Bronchial epithelial cell (primary cell): ENCODE measurements at regions not wholly inside any gene's neighbourhood (a gene's known extent, or its start where the extent isn't known, plus 50 kb on each side); places are given as distances from the start of the nearest gene placed in this dataset.

ENCODE experiments used
- DNase-seq: peaks from one replicate; pipeline ENCODE4 v3.0.0-alpha.2; 2010; ENCODE audit warnings: low read depth
- FAIRE-seq: peaks from 2 replicates; lab custom pipeline; 2011; peaks lifted over from hg19 to GRCh38; lab: Jason Lieb, UNC
- H3K27me3 ChIP-seq: 2 replicates; pipeline ENCODE4 v1.5.1; 2011; ENCODE audit warnings: low read length; ENCODE audit not compliant: control insufficient read depth, insufficient read depth
- H3K36me3 ChIP-seq: 2 replicates; pipeline ENCODE4 v1.5.1; 2011; ENCODE audit warnings: low read length; ENCODE audit not compliant: control insufficient read depth, insufficient read depth
- H3K4me3 ChIP-seq: 2 replicates; pipeline ENCODE4 v1.5.1; 2011; ENCODE audit warnings: mild to moderate bottlenecking, low read depth, low read length, control low read depth
- TF ChIP-seq, protein P1 (sequence below): IDR thresholded peaks from 2 replicates; pipeline ENCODE4 v1.5.1; 2011; ENCODE audit warnings: mild to moderate bottlenecking, moderate library complexity, low read length, control low read depth, inconsistent platforms; ENCODE audit not compliant: insufficient read depth, severe bottlenecking

DNA sequence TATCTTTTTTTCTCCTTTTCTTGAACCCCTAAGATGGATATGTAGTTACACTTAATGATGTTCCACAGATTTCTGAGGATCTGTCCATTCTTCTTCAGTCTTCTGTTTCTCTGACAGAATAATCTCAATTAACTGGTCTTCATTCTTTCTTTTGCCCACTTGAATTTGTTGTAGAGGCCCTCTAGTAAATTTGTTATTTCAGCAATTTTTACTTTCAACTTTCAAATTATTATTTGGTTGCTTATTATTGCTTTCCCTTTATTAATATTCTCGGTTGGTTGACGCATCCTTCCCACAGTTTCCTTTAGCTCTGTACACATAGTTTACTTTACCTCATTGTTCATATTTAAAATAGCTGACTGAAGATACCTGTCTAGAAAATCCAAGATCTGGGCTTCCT, 1013.7 kb upstream of the CNTN5 start:
- DNase-seq: no peak
- H3K4me3 ChIP-seq: no peak overlapping the region
- no peaks in the 10 kb centered on the region for H3K27me3 ChIP-seq
- H3K36me3 ChIP-seq: no peaks in the 10 kb centered on the region
- TF ChIP-seq, protein P1, sequence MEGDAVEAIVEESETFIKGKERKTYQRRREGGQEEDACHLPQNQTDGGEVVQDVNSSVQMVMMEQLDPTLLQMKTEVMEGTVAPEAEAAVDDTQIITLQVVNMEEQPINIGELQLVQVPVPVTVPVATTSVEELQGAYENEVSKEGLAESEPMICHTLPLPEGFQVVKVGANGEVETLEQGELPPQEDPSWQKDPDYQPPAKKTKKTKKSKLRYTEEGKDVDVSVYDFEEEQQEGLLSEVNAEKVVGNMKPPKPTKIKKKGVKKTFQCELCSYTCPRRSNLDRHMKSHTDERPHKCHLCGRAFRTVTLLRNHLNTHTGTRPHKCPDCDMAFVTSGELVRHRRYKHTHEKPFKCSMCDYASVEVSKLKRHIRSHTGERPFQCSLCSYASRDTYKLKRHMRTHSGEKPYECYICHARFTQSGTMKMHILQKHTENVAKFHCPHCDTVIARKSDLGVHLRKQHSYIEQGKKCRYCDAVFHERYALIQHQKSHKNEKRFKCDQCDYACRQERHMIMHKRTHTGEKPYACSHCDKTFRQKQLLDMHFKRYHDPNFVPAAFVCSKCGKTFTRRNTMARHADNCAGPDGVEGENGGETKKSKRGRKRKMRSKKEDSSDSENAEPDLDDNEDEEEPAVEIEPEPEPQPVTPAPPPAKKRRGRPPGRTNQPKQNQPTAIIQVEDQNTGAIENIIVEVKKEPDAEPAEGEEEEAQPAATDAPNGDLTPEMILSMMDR: no peak
- FAIRE-seq: no peak

DNA sequence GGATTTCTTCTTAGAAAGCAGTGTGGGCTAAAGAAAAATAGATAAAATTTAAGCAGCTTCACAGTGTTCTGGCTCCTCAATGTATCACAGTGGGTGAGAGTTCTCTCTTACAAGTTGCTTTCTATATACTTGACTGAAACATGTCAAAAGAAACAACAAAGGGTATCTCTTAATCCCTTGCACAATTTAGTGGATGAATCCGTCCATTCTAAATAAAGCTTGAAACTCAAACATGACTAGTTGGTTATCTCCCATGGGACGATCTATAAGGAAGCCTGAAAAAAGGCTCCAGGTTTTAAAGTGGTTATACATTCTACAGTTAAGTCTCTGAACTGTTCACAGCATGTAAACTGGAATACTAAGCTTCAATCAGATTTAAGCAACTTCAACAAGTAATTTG, 993.1 kb upstream of the CNTN5 start:
- no peak for DNase-seq
- no peak for FAIRE-seq
- H3K27me3 ChIP-seq: no peaks in the 10 kb centered on the region
- no peaks in the 10 kb centered on the region for H3K36me3 ChIP-seq
- TF ChIP-seq, protein P1: no peak
- H3K4me3 ChIP-seq: no peak overlapping the region

DNA sequence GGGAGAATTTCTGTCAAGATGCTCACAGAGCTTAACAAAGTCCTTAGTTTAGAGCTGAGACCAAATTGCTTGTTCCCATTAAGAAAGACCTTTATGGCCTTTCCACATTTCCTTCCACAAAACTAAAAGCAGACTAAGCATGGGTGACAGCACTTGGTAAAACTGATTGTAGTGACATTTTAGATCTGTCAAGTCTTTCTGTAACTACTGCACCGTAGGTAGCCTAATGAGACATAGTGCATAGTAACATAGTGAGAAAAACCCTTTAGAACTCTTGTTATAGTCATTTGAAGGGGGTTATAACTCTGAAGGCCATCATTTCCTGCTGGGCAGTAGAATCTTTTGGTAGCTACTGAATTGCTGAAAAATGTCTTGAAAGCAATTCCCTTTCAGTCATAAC, 990.9 kb upstream of the CNTN5 start:
- Histone ChIP-seq H3K36me3 (no peaks in the 10 kb centered on the region), H3K27me3 (no peaks in the 10 kb centered on the region), H3K4me3 (no peak overlapping the region)
- no peak for FAIRE-seq
- TF ChIP-seq, protein P1: no peak
- no peak for DNase-seq

DNA sequence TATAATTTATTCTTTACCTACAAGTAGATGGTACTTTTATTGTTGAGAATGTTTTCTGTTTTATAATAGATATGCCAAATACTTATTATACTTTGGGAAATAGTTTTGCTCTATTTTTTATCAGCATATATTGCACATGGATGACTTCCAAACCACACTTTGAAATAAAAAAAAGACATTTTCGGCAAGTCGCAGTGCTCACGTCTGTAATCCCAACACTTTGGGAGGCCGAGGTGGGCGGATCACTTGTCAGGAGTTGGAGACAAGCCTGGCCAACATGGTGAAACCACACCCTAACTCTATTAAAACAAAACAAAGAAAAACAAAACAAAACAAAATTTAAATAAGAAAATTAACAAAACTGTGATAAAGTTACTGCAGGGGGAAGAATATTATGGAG, 983.9 kb upstream of the CNTN5 start:
- FAIRE-seq (no peak), DNase-seq (no peak)
- Histone ChIP-seq H3K4me3 (no peak overlapping the region), H3K36me3 (no peaks in the 10 kb centered on the region), H3K27me3 (no peaks in the 10 kb centered on the region)
- TF ChIP-seq, protein P1: no peak

DNA sequence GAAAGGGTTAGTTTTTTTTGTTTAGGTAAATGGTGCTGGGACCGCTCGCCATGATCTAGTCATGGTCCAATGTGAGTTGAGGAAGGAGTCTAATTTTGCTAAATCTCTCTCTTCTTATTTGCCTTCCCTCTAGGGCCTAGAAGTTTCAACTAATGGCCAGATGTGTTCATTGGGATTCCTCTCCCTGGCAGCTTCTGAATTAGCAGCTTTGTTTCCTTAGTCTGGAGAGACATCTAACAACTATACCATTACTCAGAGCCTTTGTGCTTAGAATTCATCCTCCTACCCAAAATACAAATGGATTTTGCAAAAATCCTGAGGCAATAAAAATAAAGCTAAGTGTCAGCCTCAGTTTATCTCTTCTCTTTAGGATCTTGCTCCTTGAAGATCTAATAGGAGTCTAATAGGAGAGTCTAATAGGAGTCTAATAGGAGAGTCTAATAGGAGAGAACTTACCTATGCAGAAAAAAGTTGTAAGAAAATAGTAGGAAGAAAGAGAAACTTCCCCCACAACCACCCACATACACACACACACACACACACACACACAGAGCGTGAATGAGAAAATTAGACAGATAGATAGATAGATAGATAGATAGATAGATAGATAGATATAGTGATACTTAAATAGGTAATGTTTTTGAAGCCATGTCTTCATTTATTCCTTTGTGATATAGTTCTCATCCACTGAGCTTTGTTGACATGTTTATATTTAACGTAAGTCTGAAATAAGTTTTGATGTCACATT, 980.5 kb upstream of the CNTN5 start:
- FAIRE-seq (no peak), DNase-seq (no peak)
- no peaks in the 10 kb centered on the region for H3K36me3 ChIP-seq
- TF ChIP-seq, protein P1: no peak
- H3K4me3 ChIP-seq: no peak overlapping the region
- no peaks in the 10 kb centered on the region for H3K27me3 ChIP-seq

GRCh38 chr11:98047647-98048046, 973.1 kb upstream of the CNTN5 start:
- no peaks in the 10 kb centered on the region for H3K27me3 ChIP-seq
- H3K36me3 ChIP-seq: no peaks in the 10 kb centered on the region
- TF ChIP-seq, protein P1: no peak
- no peak overlapping the region for H3K4me3 ChIP-seq
- FAIRE-seq (no peak), DNase-seq (no peak)
